ENCODE measurements at regions not wholly inside any gene's neighbourhood (a gene's known extent, or its start where the extent isn't known, plus 50 kb on each side); places are given as distances from the start of the nearest gene placed in this dataset.

- TF ChIP-seq CTCF (IDR thresholded peaks at IDR 0.05) (peak; percentile 38; the same call in 2 of the 3 replicates), CHD2 (IDR thresholded peaks at IDR 0.05; ENCODE audit: low read length, partially characterized antibody) (no peak), REST (IDR thresholded peaks at IDR 0.05) (no peak), PBX3 (IDR thresholded peaks at IDR 0.05) (no peak), POLR2A (IDR thresholded peaks at IDR 0.05; ENCODE audit: low read length) (no peak), FOSL2 (IDR thresholded peaks at IDR 0.05) (no peak), FOSL2 (CRISPR knock-in tag; IDR thresholded peaks at IDR 0.05) (no peak), MAZ (IDR thresholded peaks at IDR 0.05; ENCODE audit: borderline replicate concordance, low read depth, low read length) (no peak), BHLHE40 (IDR thresholded peaks at IDR 0.05; ENCODE audit: low read depth, low read length) (no peak), HMGXB4 (CRISPR knock-in tag; IDR thresholded peaks at IDR 0.05; ENCODE audit: borderline replicate concordance) (no peak), PHF8 (IDR thresholded peaks at IDR 0.05; ENCODE audit: borderline replicate concordance, low read depth) (no peak)
Observed at GRCh38 chr19:5225486-5226345, 114.9 kb downstream of the PTPRS start.

Data from A549 (cell line).